Vagina (tissue), 2 donors: ENCODE measurements at regions not wholly inside any gene's neighbourhood (a gene's known extent, or its start where the extent isn't known, plus 50 kb on each side); places are given as distances from the start of the nearest gene placed in this dataset.

Source experiments
- DNase-seq, 2 donors: peaks; one replicate each; pipeline ENCODE4 v3.0.0-alpha.2; 2017; ENCODE audit errors: extremely low spot score in 2 of 2
- H3K27ac ChIP-seq: fragments of 200-600 bp; sonication (generic); one replicate; pipeline ENCODE4 v1.5.1; 2019
- H3K27me3 ChIP-seq: fragments of 200-600 bp; sonication (generic); one replicate; pipeline ENCODE4 v1.5.1; 2019
- H3K36me3 ChIP-seq, 2 donors: fragments of 200-600 bp; sonication (generic); one replicate each; pipeline ENCODE4 v1.5.1; 2017 to 2019
- H3K4me1 ChIP-seq: fragments of 200-600 bp; sonication (generic); one replicate; pipeline ENCODE4 v1.5.1; 2019
- H3K4me3 ChIP-seq, 2 donors: fragments of 200-600 bp; sonication (generic); 1 replicate in 1 of 2; 2 replicates in 1 of 2; pipeline ENCODE4 v1.5.1; 2016 to 2019
- H3K9me3 ChIP-seq: fragments of 200-600 bp; sonication (generic); one replicate; pipeline ENCODE4 v1.5.1; 2019
- CTCF ChIP-seq, 3 experiments: fragments of 450-650 bp in 2 of 3; fragments of 200-600 bp in 1 of 3; sonication (generic) in 1 of 3; IDR thresholded peaks; one replicate each; pipeline ENCODE4 v1.5.1; 2017 to 2019; ENCODE audit warnings: antibody characterized with exemption in 3 of 3, mild to moderate bottlenecking in 2 of 3, moderate library complexity in 2 of 3
- POLR2A ChIP-seq, 2 donors: fragments of 450-650 bp; IDR thresholded peaks; one replicate each; pipeline ENCODE4 v1.6.1; 2017; ENCODE audit warnings: antibody characterized with exemption in 2 of 2, mild to moderate bottlenecking in 2 of 2, moderate library complexity in 2 of 2
- POLR2AphosphoS5 ChIP-seq, 2 donors: sonication (generic); formaldehyde crosslinking; IDR thresholded peaks; one replicate each; pipeline ENCODE4 v1.9.0; 2017; ENCODE audit warnings: antibody characterized with exemption in 2 of 2, mild to moderate bottlenecking in 2 of 2, low read depth in 1 of 2; ENCODE audit not compliant: insufficient read depth in 1 of 2
- intact Hi-C: fragments of 100-400 bp; cut with DNase I; formaldehyde crosslinking; loops from one replicate; pipeline ENCODE4 v1.15.1; 2023

DNA sequence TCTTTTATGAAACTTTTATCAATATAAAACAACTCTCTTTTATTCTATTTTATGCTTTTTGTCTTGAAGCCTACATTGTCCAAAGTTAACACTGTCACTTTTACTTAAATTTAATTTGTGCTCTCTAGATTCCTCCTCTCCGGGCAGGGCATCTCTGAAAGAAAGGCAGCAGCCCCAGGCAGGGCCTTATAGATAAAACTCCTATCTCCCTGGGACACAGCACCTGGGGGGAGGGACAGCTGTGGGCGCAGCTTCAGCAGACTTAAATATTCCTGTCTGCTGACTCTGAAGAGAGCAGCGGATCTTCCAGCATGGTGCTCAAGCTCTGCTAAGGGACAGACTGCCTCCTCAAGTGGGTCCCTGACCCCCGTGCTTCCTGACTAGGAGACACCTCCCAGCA lies 447.7 kb upstream of the FANCL start:
- Histone ChIP-seq H3K27ac (no peak overlapping the region), H3K4me3 (no peak overlapping the region), H3K27me3 (no peaks in the 10 kb centered on the region), H3K36me3 (no peaks in the 10 kb centered on the region), H3K9me3 (no peaks in the 10 kb centered on the region), H3K4me1 (no peaks in the 10 kb centered on the region)
- no peak for TF ChIP-seq POLR2A (IDR thresholded peaks at IDR 0.05)
- no peak for TF ChIP-seq POLR2AphosphoS5 (IDR thresholded peaks at IDR 0.05; ENCODE audit: insufficient read depth in 1 of 2, low read depth in 1 of 2)
- TF ChIP-seq CTCF (IDR thresholded peaks at IDR 0.05) = no peak
- intact Hi-C loops = no loop called here
- no peak for DNase-seq

GRCh38 chr2:58686776-58687175 lies 445.7 kb upstream of the FANCL start:
- Histone ChIP-seq H3K4me1 (no peaks in the 10 kb centered on the region), H3K36me3 (no peaks in the 10 kb centered on the region), H3K27me3 (no peaks in the 10 kb centered on the region), H3K9me3 (no peaks in the 10 kb centered on the region), H3K27ac (no peak overlapping the region), H3K4me3 (no peak overlapping the region)
- intact Hi-C loops = no loop called here
- TF ChIP-seq POLR2AphosphoS5 (IDR thresholded peaks at IDR 0.05; ENCODE audit: insufficient read depth in 1 of 2, low read depth in 1 of 2) (no peak), CTCF (IDR thresholded peaks at IDR 0.05) (no peak), POLR2A (IDR thresholded peaks at IDR 0.05) (no peak)
- DNase-seq = no peak

- TF ChIP-seq POLR2AphosphoS5 (IDR thresholded peaks at IDR 0.05; ENCODE audit: insufficient read depth in 1 of 2, low read depth in 1 of 2) (no peak), CTCF (IDR thresholded peaks at IDR 0.05) (no peak), POLR2A (IDR thresholded peaks at IDR 0.05) (no peak)
- H3K4me3 ChIP-seq = no peak overlapping the region
- DNase-seq = no peak
- H3K36me3 ChIP-seq = no peaks in the 10 kb centered on the region
- H3K4me1 ChIP-seq = no peaks in the 10 kb centered on the region
- no peaks in the 10 kb centered on the region for H3K27me3 ChIP-seq
- intact Hi-C loops = no loop called here
- no peak overlapping the region for H3K27ac ChIP-seq
- no peaks in the 10 kb centered on the region for H3K9me3 ChIP-seq
Observed at GRCh38 chr2:58680755-58681310, 439.7 kb upstream of the FANCL start.

DNA sequence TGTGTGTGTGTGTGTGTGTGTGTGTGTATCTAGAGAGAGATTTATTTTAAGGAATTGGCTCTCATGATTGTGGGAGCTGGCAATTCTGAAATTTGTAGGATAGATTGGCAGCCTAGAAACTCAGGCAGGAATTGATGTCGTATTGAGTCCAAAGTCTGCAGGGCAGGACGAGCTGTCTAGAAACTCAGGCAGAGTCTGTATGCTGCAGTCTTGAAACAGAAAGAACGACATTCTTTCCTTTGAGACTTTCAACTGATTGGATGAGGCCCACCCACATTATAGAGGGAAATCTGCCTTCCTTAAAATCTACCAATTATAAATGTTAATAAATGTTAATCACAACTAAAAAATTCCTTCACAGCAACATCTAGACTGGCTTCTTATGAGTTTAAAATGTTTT lies 436.6 kb upstream of the FANCL start:
- Histone ChIP-seq H3K36me3 (no peaks in the 10 kb centered on the region), H3K27ac (no peak overlapping the region), H3K4me1 (no peaks in the 10 kb centered on the region), H3K4me3 (no peak overlapping the region), H3K9me3 (no peaks in the 10 kb centered on the region), H3K27me3 (no peaks in the 10 kb centered on the region)
- intact Hi-C loops = no loop called here
- no peak for DNase-seq
- no peak for TF ChIP-seq POLR2AphosphoS5 (IDR thresholded peaks at IDR 0.05; ENCODE audit: insufficient read depth in 1 of 2, low read depth in 1 of 2)
- no peak for TF ChIP-seq POLR2A (IDR thresholded peaks at IDR 0.05)
- TF ChIP-seq CTCF (IDR thresholded peaks at IDR 0.05) = no peak

- H3K36me3 ChIP-seq = no peaks in the 10 kb centered on the region
- intact Hi-C loops = no loop called here
Observed at GRCh38 chr2:58671675-58672074, 430.6 kb upstream of the FANCL start.

More at GRCh38 chr2:58671675-58672074, 430.6 kb upstream of the FANCL start:
- Histone ChIP-seq H3K4me1 (no peaks in the 10 kb centered on the region), H3K27ac (no peak overlapping the region), H3K27me3 (no peaks in the 10 kb centered on the region), H3K9me3 (no peaks in the 10 kb centered on the region), H3K4me3 (no peak overlapping the region)
- no peak for TF ChIP-seq POLR2A (IDR thresholded peaks at IDR 0.05)
- TF ChIP-seq CTCF (IDR thresholded peaks at IDR 0.05) = no peak
- TF ChIP-seq POLR2AphosphoS5 (IDR thresholded peaks at IDR 0.05; ENCODE audit: insufficient read depth in 1 of 2, low read depth in 1 of 2) = no peak
- no peak for DNase-seq
